GM13977 (cell line): ENCODE measurements at regions not wholly inside any gene's neighbourhood (a gene's known extent, or its start where the extent isn't known, plus 50 kb on each side); places are given as distances from the start of the nearest gene placed in this dataset.

Experiments
- DNase-seq: peaks from one replicate; pipeline ENCODE4 v3.0.0; 2012; ENCODE audit warnings: low spot score
- in situ Hi-C: fragments of 300-500 bp; cut with MboI; formaldehyde crosslinking; loops from one replicate; pipeline ENCODE4 v1.12.0; 2022; ENCODE audit warnings: low sequenced_read_pairs, low pct_unique_long_range_greater_than_20kb, mixed read lengths, inconsistent platforms; ENCODE audit not compliant: unreplicated experiment
- TF ChIP-seq, protein P1 (sequence below): IDR thresholded peaks from 2 replicates; pipeline ENCODE4 v1.5.1; 2012; ENCODE audit warnings: mild to moderate bottlenecking, control low read depth; ENCODE audit not compliant: insufficient read depth; ENCODE audit errors: extremely low read depth, missing control alignments

- in situ Hi-C loops, result no loop called here
- TF ChIP-seq, protein P1, sequence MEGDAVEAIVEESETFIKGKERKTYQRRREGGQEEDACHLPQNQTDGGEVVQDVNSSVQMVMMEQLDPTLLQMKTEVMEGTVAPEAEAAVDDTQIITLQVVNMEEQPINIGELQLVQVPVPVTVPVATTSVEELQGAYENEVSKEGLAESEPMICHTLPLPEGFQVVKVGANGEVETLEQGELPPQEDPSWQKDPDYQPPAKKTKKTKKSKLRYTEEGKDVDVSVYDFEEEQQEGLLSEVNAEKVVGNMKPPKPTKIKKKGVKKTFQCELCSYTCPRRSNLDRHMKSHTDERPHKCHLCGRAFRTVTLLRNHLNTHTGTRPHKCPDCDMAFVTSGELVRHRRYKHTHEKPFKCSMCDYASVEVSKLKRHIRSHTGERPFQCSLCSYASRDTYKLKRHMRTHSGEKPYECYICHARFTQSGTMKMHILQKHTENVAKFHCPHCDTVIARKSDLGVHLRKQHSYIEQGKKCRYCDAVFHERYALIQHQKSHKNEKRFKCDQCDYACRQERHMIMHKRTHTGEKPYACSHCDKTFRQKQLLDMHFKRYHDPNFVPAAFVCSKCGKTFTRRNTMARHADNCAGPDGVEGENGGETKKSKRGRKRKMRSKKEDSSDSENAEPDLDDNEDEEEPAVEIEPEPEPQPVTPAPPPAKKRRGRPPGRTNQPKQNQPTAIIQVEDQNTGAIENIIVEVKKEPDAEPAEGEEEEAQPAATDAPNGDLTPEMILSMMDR, result no peak
- DNase-seq, result no peak
These were observed 311.5 kb downstream of the ATP23 start for GRCh38 chr12:58252914-58253313.

DNA sequence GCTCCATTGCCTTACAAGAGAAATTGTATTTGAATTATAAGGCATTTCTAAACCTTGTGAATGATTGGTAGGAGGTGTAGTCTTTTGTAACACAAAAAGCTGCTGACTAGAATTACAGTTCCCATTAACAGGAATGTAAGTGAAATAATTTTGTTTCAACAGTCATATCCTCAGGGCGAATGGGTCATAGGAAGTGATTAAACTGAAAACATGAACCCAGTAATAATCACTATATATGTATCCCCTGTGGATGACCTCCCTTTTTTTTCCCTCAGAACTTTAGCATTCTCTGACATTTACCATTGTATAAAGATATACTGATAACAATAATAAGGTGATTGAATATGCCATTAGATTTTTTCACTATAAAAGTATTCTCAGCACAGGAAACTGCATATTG lies 312.3 kb downstream of the ATP23 start:
- TF ChIP-seq, protein P1, result no peak
- DNase-seq, result no peak
- in situ Hi-C loops, result no loop called here

DNA sequence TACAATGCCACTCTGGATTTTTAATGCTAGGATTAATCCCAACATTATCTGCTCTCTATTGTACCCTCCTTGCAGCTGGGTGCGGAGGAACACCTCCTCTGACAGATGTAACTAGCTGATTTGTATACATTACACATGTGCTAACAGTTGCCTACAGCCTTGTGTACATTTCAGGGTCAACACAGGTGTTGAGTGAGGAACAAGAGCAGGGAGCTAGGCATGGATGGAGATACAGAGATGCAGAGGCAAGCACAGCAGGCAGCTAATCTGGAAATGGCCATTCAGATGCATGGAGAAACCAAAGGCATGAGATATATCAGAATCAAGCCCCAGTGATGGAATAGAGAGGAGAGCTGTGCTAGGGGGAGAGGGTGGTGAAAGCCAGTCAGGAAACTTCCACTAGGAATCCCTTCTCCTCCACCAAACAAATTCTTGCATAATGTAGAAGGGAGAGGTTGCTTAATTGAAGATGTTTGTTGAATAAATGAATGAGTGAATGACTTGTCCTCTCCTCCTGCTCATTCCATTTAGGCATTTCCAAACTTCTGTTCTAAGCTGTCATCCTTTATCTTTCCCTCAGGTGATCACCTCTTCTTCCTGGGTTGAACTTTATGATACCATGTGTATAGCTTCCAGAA lies 313.2 kb downstream of the ATP23 start:
- TF ChIP-seq, protein P1, result no peak
- DNase-seq, result no peak
- in situ Hi-C loops, result no loop called here

DNA sequence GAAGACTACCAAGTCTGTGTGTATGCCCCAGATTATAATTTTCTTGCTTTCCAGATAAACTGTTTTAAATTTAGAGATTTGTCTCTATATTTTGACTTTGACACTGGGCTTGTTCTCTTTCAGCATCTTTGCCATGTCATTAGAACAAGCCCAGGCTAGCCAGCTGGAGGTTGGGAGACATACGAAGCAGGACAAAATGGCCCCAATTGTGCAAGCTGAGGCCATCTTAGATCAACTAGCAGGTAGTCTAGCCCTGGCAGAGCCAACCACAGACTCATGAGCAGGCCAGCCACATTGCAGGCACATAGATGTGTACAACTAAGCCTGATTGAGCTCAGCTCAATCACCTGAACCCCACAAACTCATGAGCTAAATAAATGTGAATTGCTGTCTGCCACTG lies 321.4 kb downstream of the ATP23 start:
- TF ChIP-seq, protein P1, result no peak
- no peak for DNase-seq
- in situ Hi-C loops, result no loop called here

GRCh38 chr12:58263816-58264215 lies 322.4 kb downstream of the ATP23 start:
- in situ Hi-C loops, result no loop called here
- no peak for DNase-seq
- TF ChIP-seq, protein P1, result no peak

- TF ChIP-seq, protein P1, result no peak
- in situ Hi-C loops, result no loop called here
- no peak for DNase-seq
These were observed 326.7 kb downstream of the ATP23 start for GRCh38 chr12:58268069-58268468.
